ENCODE measurements at regions not wholly inside any gene's neighbourhood (a gene's known extent, or its start where the extent isn't known, plus 50 kb on each side); places are given as distances from the start of the nearest gene placed in this dataset.

DNA sequence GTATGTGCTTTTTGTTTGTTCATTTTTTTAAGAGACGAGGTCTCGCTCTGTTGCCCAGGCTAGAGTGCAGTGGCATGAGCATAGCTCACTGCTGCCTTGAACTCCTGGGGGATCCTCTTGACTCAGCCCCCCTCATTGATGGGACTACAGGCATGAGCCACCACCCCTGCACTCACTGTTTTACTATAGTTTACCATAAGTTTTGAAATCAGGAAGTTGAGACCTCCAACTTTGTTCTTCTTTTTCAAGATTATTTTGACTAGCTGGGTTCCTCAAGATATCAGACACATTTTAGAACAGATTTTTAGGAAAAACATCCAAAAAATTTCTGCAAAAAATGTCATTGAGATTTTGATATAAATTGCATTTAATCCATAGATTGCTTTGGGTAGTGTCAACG lies 120.4 kb upstream of the FGGY start:
- H3K27me3 ChIP-seq (replicated peaks in 1 of 4; ENCODE audit: control insufficient read depth in 3 of 4, extremely low read depth in 1 of 4, insufficient read depth in 3 of 4, low read length in 3 of 4), result no peaks in the 10 kb centered on the region
- H2AK5ac ChIP-seq (ENCODE audit: low read depth, low read length), result no peak overlapping the region
- no peaks in the 10 kb centered on the region for H4K20me1 ChIP-seq (replicated peaks in 1 of 2; ENCODE audit: control insufficient read depth in 1 of 2, insufficient read depth in 2 of 2, low read length in 2 of 2)
- no peaks in the 10 kb centered on the region for H3K36me3 ChIP-seq (ENCODE audit: control insufficient read depth in 2 of 4, insufficient read depth in 4 of 4, low read length in 3 of 4)
- no peaks in the 10 kb centered on the region for H3K79me2 ChIP-seq (ENCODE audit: control insufficient read depth in 1 of 2, insufficient read depth in 2 of 2, low read length in 2 of 2)
- H3K56ac ChIP-seq (replicated peaks; ENCODE audit: insufficient read length, low read depth, low read length), result no peak overlapping the region
- H4K5ac ChIP-seq (ENCODE audit: insufficient read length, low read depth, low read length), result no peak overlapping the region
- ChIA-PET CTCF (ENCODE audit: partially characterized antibody) (no interaction called here), POLR2A (ENCODE audit: partially characterized antibody) (no interaction called here)
- no peak overlapping the region for H3K4ac ChIP-seq (replicated peaks; ENCODE audit: insufficient read length, low read depth, low read length)
- H3K9ac ChIP-seq (replicated peaks in 1 of 4; ENCODE audit: extremely low read depth in 1 of 4, low read depth in 3 of 4, low read length in 3 of 4), result no peak overlapping the region
- no peak overlapping the region for H3K4me3 ChIP-seq (ENCODE audit: extremely low read depth in 1 of 4, insufficient read depth in 2 of 4, low read depth in 3 of 4, low read length in 4 of 4)
- H3K79me1 ChIP-seq (ENCODE audit: low read depth, low read length), result no peaks in the 10 kb centered on the region
- H3K4me1 ChIP-seq (replicated peaks in 1 of 4; ENCODE audit: control insufficient read depth in 3 of 4, insufficient read depth in 4 of 4, low read length in 3 of 4), result 0 out of 7 replicates have a peak, but pooled peaks cover 0 to 3% (median 0%) of the 10 kb centered on the region in 4 experiments
- H3K23me2 ChIP-seq (ENCODE audit: low read depth, low read length), result no peaks in the 10 kb centered on the region; the same call in 1 of the 2 replicates
- no peak overlapping the region for H2BK5ac ChIP-seq (ENCODE audit: low read depth, low read length)
- H2BK15ac ChIP-seq (ENCODE audit: low read length), result no peak overlapping the region
- WGBS, 2 experiments (ENCODE audit: extremely low coverage in 1 of 2, insufficient coverage in 1 of 2, insufficient read length in 1 of 2, insufficient replicate concordance in 2 of 2, low coverage in 1 of 2, low lambda C conversion rate in 2 of 2, missing lambda C conversion rate in 1 of 2), result 89% methylated on average over 3 of the region's 3 CpGs; no CpG with 5 or more reads in 1 of the 2 experiments
- no peak overlapping the region for H3K4me2 ChIP-seq (ENCODE audit: insufficient read depth in 1 of 2, low read depth in 2 of 2, low read length in 2 of 2)
- H4K91ac ChIP-seq (replicated peaks; ENCODE audit: insufficient read length, low read length), result no peak overlapping the region
- H2BK120ac ChIP-seq (replicated peaks; ENCODE audit: low read depth, low read length), result no peak overlapping the region
- no peak overlapping the region for H4K8ac ChIP-seq (ENCODE audit: extremely low read depth, insufficient read depth, low read length)
- no peak overlapping the region for H2BK20ac ChIP-seq (ENCODE audit: low read length)
- no peak overlapping the region for H3K23ac ChIP-seq (ENCODE audit: insufficient read length)
- DNase-seq (ENCODE audit: low read depth in 1 of 2, low spot score in 2 of 2), result no peak
- no peak overlapping the region for H2BK12ac ChIP-seq (ENCODE audit: low read depth, low read length)
- H3K9me3 ChIP-seq (ENCODE audit: insufficient read depth in 2 of 2, low read depth in 1 of 2, low read length in 1 of 2), result no peaks in the 10 kb centered on the region
- no peak overlapping the region for H3K27ac ChIP-seq (ENCODE audit: low read depth, low read length)
- H2AFZ ChIP-seq (ENCODE audit: low read length), result no peak overlapping the region
- H3K14ac ChIP-seq (ENCODE audit: insufficient read length), result no peak overlapping the region
- no peak for FAIRE-seq
- H3K18ac ChIP-seq (ENCODE audit: extremely low read depth, low read length), result no peak overlapping the region
- TF ChIP-seq HDAC2 (IDR thresholded peaks at IDR 0.05; ENCODE audit: borderline replicate concordance in 1 of 2, low read depth in 2 of 2, low read length in 2 of 2), result no peak
- no peak for TF ChIP-seq BRCA1 (IDR thresholded peaks at IDR 0.05; ENCODE audit: low read depth, low read length)
- TF ChIP-seq CBX8 (IDR thresholded peaks at IDR 0.05; ENCODE audit: borderline replicate concordance, low read depth, low read length), result no peak
- no peak for TF ChIP-seq JUN (IDR thresholded peaks at IDR 0.05; ENCODE audit: low read depth, low read length)
- no peak for TF ChIP-seq RBBP5 (IDR thresholded peaks at IDR 0.05; ENCODE audit: borderline replicate concordance, low read depth, low read length)
- TF ChIP-seq POLR2AphosphoS5 (IDR thresholded peaks at IDR 0.05; ENCODE audit: low read depth, low read length), result no peak
- TF ChIP-seq FOSL1 (IDR thresholded peaks at IDR 0.05; ENCODE audit: insufficient read depth, low read depth, low read length), result no peak
- no peak for TF ChIP-seq TCF12 (IDR thresholded peaks at IDR 0.05; ENCODE audit: low read depth, low read length)
- TF ChIP-seq KDM4A (IDR thresholded peaks at IDR 0.05; ENCODE audit: low read depth, low read length, severe bottlenecking), result no peak
- TF ChIP-seq YY1 (IDR thresholded peaks at IDR 0.05; ENCODE audit: low read depth, low read length), result no peak
- TF ChIP-seq SP1 (IDR thresholded peaks at IDR 0.05; ENCODE audit: low read depth, low read length), result no peak
- no peak for TF ChIP-seq SIN3A (conservative IDR thresholded peaks at IDR 0.05 in 1 of 2, IDR thresholded peaks at IDR 0.05 in 1 of 2; ENCODE audit: low read depth in 1 of 2, low read length in 2 of 2)
- no peak for TF ChIP-seq POLR2A (IDR thresholded peaks at IDR 0.05; ENCODE audit: control extremely low read depth in 1 of 2, low read depth in 2 of 2, low read length in 2 of 2)
- TF ChIP-seq ATF3 (IDR thresholded peaks at IDR 0.05; ENCODE audit: insufficient read depth, low read depth, low read length), result no peak
- no peak for TF ChIP-seq RNF2 (IDR thresholded peaks at IDR 0.05; ENCODE audit: borderline replicate concordance, low read depth, low read length, missing control alignments, poor library complexity, severe bottlenecking)

All from H1 (cell line).